NCI-H82 treated with DMSO at 0.1 percent for 48 hours (cell line): ENCODE measurements at regions not wholly inside any gene's neighbourhood (a gene's known extent, or its start where the extent isn't known, plus 50 kb on each side); places are given as distances from the start of the nearest gene placed in this dataset.
"Not testable (repeated sequence)": the region's sequence is repeated elsewhere in the genome, so short reads cannot be mapped to it uniquely, and the experiment has no call there.

Experiments
- DNase-seq: peaks from one replicate; lab custom pipeline; 2025; ENCODE audit not compliant: unreplicated experiment; lab: John Stamatoyannopoulos, UW

DNA sequence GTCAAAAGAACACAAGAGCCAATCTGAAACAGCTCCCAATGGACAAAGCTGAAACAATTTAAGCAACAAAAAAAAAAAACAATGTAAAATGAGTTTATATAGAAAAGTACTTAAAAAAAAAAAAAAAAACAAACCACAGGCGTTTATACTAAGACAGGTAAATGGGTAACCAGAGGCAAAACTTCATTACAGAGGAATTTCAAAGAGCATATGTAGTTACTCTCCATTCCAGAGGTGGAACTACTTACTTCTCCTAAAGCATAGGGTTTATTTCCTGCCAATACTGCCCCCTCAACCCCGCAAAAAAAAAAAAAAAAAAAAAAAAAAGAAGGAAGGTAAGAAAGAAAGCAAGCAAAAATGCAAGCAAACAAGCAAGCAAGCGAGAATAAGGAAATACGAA, 132.9 kb downstream of the LIG4 start:
- DNase-seq, result no peak

DNA sequence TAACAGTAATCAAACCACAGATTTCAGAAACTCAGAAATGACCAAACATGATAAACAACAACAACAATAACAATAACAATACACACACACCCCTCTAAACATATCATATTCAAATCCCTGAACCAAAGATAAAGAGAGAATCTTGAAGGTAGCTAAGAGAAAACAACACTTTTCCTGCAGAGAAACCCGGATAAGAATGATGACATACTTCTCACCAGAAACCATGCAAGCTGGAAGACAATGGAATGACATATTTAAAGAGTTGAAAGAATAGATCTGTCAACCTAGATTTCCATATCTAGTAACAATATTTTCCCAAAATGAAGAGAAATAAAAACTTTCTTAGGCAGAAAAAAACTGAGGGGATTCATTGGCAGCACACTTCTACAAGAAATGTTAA, 138.1 kb downstream of the LIG4 start:
- no peak for DNase-seq

DNA sequence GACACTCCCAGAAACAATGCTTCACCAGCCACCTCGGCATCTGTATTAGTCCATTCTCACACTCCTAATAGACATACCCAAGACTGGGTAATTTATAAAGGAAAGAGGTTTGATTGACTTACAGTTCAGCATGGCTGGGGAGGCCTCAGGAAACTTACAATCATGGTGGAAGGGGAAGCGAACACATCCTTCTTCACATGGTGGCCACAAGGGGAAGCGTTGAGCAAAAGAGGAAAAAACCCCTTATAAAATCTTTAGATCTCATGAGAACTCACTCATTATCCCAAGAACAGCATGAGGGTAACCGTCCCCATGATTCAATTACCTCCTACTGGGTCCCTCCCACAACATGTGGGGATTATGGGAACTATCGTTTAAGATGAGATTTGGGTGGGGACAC, 140.9 kb downstream of the LIG4 start:
- not testable (repeated sequence) for DNase-seq

DNA sequence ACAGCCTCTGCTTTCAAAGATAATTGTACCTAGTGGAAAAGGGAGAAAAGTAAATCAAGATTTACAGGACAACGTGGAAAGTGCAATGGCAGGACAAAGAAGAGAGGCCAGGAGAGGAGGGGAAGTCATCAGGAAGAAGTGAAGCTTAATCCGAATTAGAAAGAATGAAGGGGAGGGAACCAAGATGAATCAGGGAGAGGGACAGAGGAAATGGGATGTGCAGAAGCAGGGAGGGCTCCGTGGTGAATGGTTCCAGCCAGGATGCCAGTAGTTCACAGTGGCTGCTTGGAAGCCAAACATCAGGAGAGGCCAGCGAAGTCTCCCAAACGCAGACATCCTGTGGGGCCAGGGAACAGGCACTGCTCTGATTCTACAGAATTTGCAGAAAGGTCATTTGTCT, 144.4 kb downstream of the LIG4 start:
- no peak for DNase-seq

DNA sequence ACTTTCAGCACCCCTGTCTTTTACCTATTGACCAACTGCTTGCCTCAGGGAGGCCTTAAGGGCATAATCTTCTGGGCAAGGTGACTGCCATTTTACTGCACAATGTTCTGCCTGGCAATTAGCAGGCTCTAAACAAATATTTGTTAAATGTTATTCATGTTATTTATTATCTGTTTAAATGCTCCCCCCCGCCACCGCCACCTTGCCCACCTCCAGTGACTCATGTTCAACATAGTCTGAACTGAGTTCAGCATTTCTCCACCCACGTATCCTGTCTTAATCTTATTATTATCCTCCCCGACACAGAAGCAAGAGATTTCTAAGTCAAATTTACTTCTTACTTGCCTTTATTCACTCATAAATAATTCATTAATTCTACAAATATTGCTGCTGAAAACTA, 144.8 kb downstream of the LIG4 start:
- DNase-seq, result no peak

DNA sequence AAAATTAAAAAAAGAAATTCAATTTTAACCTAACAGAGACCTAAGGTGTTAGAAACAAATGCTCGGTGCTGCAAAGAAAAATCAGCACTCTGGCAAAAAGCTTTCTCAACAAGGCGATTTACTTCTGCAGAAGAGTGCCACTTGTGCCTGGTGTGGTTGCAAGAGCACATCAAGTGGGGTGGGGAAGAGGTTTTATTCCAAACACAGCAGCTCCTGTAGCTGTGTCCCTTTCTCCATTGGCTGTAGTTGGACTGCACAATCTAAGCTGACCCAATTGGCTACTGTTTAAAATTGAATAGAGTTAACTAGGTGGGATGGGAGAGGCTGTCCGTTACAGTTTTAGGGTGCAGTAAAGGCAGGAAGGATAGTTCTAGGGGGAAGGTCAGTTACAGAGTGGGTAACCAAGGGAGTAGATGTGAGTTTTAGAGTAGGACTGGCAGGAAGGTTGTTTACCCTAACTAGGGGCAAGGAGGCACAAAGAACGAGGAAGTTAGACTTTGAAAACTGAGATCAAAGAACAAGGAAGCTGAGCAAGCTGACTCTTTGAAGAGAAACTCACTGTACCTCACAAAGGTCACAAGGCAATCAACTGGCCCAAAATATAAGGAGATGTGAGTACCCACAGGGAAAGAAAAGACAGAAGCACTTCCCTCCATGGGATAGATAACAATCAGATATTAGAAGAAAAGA, 145.7 kb downstream of the LIG4 start:
- DNase-seq, result no peak

DNA sequence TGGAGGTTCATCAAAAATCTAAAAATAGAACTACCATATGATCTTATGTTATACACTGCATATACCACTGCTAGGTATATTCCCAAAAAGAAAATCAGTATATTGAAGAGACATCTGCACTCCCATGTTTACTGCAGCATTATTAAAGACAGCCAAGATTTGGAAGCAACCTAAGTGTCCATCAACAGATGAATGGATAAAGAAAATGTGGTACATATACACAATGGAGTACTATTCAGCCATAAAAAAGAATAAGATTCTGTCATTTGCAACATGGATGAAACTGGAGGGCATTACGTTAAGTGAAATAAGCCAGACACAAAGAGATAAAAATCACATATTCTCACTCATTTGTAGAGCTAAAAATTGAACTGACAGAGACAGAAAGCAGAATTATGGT, 151.0 kb downstream of the LIG4 start:
- not testable (repeated sequence) for DNase-seq

DNA sequence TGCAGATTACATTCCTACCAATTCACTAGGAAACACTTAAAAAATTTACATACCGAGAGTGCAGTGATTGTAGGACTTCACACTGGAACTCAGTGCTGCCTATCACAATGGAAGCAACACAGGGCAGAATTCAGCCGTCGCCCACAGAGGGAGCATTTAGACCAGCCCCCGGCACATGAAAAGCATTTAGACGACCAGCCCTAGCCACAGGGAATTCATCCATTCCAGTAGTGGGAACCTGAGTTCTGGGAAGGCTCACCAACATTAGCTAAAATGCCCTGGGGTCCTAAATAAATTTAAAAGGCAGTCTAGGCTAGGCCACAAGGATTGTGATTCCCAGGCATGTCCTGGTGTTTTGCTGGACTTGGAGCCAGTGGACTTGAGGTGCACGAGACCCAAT, 155.2 kb downstream of the LIG4 start:
- DNase-seq, result no peak

DNA sequence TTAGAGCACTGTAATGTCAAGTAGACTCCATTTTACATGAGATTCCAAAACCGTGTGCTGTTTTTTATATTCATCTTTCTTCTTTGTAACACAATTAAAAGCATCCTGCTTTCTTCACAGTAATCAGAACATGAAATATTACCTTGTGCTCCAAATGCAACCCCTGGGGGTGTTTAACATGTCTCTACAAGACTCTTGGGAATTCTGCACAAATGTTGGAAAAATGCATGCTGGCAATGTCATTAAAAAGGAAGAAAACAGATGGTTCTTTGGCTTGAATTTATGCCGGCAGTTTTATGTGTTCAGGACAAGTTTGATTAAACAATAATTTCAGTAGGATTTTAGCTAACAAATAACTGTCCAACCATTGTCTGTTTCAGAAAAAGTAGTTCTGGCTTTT, 159.1 kb downstream of the LIG4 start:
- DNase-seq, result no peak

DNA sequence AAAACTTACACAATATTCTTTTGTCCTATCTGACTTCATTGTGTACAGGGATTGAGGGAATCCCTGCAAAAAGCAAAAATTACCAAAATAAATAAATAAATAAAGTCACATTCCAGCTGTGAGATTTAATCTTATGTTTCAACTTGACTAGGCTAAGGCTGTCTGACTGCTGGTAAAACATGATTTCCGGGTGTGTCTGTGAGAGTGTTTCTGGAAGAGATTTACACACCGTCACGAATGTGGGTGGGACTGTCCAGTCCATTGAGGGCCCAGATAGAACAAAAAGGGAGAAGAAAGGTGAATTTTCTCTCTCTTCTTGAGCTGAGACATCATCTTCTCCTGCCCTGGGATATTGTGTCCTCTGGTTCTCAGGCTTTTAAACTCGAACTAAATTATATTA, 166.1 kb downstream of the LIG4 start:
- no peak for DNase-seq

DNA sequence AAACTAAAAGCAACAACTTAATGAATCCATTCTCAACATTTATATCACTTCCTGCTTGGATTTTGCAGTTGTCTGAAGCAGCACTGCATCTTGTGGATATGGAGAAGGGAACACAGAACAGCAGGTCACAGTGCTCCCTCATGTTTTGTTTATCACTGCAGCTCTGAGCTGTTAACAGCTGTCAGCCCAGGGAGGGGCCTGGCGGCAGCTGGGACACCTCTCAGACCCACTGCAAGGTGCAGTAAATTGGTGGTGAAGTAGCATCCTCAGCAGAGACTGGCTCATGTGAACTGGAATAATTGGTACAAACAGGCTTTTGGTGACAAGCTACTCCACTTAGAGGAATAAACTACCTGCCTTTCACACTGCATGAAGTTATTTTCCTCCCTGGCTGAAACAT, 170.4 kb downstream of the LIG4 start:
- peak; percentile 61 for DNase-seq

DNA sequence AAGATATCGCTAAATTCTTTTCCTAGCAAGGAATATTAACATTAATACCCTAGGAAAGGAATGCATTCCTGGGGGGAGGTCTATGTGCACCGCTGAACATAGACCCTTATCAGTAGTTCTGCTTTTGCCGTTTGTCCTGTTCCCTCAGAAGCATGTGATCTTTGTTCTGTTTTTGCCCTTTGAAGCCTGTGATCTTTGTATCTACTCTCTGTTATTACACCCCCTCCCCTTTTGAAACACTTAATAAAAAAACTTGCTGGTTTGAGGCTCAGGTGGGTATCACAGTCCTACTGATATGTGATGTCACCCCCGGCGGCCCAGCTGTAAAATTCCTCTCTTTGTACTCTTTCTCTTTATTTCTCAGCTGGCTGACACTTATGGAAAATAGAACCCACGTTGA, 172.5 kb downstream of the LIG4 start:
- DNase-seq, result not testable (repeated sequence)

DNA sequence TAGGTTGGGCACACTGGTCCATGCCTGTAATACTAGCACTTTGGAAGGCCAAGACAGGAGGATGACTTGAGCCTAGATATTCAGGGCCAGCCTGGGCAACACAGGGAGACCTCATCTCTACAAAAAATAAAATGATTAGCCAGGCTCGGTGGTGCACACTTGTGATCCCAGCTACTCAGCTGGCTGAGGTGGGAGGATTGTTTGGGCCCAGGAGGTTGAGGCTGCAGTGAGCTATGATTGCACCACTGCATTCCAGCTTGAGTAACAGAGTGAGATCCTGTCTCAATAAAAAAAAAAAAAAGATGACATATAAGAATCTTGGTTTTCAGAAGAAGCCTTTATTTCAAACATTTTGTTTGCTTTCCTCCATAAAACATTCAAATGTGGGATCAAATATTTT, 178.0 kb downstream of the LIG4 start:
- no peak for DNase-seq

DNA sequence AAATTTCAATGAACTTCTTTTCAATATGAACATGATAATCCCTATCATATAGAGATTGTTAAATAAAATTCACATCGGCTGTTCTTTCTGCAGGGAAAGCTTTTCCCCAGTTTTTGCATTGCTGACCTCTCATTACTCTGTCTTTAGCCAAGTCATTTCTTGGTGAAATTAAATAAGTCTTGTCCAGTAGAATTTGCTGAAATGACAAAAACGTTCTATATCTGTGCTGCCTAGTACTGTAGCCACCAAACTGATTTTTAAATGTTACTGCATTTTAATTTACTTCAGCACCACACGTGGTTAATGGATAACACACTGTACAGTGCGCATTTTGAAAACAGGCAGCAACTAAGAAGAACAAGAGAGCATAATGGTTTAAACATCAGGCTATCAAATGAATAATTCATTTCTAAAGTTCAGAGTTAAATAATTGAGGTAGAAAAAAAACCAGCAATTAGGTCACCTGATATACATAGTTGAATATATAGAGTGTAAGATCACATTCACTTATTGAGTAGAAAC, 178.9 kb downstream of the LIG4 start:
- DNase-seq, result no peak

DNA sequence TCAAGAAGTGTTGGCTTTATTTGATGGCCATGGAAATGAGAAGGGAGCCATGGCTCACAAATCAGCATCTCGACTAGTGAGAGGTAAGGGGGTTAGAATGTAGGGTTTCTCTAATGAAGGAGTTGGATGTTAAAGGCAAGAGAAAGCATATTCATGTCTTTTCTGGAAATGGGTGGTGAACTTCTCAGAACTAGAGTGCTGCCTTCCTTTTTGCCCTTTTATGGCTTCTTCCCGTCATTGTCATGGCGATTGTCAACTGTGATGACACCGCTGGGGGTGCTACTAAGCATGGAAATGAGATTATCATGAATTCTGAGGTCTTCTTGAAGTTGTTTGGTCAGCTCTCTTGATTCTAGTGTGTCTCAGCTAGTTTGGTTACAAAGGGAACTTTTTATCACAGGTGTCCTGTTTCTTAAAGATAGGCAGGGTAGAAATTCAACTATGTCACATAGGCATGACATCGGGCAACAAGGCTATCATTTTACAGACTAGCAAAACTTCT, 180.4 kb downstream of the LIG4 start:
- no peak for DNase-seq

DNA sequence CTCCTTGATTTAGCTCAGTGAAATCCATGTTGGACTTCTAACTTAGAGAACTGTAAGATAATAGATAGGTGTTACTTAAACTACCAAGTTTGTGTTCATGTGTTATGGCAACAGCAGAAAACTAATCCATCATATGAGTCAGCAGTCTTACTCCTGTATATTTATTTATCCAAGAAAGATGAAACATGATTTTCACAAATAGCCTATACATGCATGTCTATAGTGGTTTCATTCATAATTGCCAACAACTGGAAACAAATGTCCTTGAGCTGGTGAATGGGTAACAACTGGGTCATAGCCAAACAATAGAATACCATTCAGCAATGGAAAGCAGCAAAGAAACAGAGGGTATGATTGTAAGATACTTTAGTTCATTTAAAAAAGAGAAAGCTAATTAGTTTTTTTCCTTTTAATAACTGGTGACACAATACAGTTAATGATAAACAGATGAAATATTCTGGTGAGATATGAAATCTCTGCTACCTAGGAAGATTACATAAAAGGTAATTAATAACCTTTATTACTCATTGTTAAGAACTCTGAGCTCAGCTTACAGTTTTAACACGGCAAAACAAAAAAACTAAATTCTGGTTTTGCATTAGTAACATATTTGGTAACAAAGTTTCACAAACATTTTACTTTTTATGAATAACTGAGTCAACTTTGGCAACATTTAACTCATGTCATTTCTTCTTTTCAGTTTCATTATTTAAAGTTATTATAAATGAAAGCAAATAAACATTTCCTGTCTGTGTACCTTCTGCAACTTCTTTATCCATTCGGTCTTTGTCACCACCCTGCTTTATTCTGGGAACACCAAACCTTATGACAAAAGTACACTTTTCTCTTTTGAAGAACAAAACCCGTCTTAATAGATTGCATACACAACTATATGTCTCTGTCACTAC, 181.3 kb downstream of the LIG4 start:
- DNase-seq, result no peak

DNA sequence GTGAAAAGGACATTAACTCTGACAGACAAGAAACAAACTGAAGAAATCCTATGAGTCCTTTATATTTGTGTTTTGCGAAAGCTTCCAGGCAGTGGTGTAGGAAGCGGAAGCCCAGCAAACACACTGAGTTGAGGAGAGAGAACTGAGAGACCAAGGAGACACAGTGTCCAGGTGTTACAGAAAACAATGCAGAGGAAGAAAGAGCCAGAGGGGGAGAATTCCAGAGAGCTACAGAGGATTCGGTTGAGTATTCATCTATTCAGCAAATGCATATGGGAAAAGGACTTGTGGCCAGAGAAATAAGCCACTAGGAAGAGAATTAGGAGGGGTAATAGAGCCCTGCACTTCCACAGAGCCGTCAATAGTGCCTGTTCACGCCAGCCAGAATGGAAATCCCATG, 183.5 kb downstream of the LIG4 start:
- no peak for DNase-seq

DNA sequence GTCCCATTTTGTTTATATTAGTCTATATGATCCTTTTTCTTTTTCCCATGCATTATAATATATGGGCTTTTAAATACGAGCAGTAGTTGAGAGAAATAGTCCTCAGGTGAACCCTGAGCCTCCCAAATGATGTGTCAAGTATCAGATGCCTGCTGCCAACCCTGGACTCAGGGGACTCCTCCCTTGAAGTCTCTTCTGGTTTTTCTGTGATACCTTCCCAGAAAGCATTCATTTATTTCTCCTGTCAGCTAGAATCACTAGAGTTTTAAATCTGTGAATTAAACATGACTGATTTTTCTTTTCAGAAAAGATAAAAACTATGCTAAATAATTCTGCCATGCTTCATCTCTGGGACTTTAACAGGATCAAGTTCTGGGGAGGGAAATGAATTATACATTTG, 184.6 kb downstream of the LIG4 start:
- DNase-seq, result no peak

DNA sequence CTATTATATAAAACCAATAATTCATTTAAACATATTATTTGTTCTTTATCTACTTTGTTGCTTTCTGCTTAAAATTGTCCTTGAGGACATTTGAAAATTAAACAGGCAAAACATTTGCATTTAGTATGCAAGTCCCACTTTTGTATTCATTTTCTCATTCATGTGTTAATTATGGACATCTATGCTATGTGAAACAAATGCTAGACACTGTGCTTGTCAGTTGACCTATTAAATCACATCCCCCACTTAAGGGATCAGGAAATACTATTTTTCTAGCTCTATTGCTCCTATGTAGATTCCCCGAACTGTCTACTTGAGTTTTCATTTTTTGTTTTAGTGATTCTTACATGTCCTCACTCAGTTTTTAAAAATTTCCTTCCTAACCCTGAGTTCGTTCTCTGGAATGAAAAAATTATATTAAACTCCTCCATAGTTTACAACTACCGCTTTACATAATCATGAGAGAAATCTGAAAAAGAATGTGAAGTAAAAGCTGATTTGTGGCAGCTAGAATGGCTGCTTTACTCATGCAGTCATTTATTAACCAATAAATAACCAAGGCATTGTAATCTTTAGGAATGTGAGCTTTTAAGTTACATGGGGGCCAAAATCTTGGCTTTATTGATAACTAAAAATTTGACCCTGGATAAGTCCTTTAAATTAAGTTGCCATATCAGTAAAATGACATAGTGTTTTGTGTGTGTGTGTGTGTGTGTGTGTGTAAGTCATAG, 188.5 kb downstream of the LIG4 start:
- DNase-seq, result no peak

DNA sequence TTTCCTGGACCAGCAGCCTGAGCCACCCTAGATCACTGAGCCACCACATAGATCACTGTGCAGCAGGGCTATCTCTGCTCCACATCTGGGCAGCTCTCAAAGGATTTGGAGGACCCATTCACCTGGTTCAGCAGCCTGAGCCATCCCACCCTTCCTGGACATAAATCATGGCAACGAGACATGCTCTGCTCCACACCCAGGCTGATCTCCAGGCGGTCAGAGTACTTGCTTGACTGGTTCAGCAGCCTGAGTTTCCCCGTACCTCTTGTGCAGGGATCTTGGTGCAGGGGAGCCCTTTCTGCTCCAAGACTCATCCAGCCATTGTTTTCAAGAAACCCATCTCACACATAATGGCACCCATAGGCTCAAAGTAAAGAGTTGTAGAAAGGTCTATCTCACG, 195.3 kb downstream of the LIG4 start:
- no peak for DNase-seq

DNA sequence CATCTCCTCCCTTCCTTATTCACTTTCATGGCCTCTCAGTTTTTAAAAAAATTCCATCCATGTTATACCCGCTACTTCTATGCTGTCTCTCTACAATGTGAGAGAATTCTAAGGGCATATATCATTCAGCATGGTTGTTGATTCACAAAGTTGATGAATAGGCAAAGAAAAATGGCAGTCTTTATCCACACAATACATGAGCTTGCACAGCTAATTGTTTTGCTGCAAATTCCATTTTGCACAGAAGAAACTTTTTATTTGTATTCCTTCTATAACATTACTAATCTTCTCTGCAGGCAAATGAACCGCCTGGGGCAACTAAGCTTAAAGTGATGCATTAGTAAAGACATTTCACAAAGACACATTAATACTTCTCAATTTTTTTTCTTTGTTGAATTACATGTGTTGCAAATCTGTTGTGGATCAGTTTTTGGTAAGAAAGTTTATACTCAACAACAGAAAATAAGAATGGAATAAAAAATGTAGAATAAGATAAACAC, 196.9 kb downstream of the LIG4 start:
- no peak for DNase-seq
